ENCODE measurements at regions not wholly inside any gene's neighbourhood (a gene's known extent, or its start where the extent isn't known, plus 50 kb on each side); places are given as distances from the start of the nearest gene placed in this dataset.
"Not testable (repeated sequence)": the region's sequence is repeated elsewhere in the genome, so short reads cannot be mapped to it uniquely, and the experiment has no call there.

DNA sequence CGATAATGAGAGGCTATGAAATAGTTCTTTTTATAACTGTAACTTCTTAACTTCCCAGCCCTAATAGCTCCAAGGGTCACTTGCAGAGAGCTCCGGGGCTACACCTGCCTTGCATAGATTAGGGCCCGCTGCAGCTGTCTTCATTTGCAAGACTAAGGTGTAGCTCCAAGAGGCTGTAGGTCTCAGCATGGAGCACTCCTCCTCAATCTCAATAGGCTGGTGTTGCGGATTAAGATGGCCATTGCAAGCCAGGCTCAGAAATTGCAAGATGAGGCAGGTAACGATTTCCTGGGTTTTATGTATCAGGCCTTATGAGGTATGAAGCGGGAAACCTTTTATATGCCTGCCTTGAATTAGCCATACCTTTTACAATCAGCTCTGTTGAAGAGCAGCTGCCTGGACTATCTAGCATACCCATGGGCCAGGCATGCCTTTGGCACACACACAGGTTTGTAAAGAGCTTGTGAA lies 185.7 kb downstream of the TM9SF2 start:
- WGBS (ENCODE audit: insufficient coverage) = 98% methylated on average over 4 of the region's 6 CpGs
- CTCF ChIA-PET = interaction anchor here (1.2 kb wide), 1 partner anchor 31 kb away, joined by 3 read pairs; no protein-coding TSS in a partner anchor
- Histone ChIP-seq H3K4me3 (ENCODE audit: control insufficient read depth in 1 of 7, extremely low read depth in 1 of 7, insufficient read depth in 4 of 7, low read depth in 2 of 7, low read length in 6 of 7) (no peak overlapping the region), H3K27me3 (replicated peaks in 2 of 5; ENCODE audit: control insufficient read depth in 4 of 5, insufficient read depth in 5 of 5, low read length in 4 of 5) (no peaks in the 10 kb centered on the region), H3K4me1 (ENCODE audit: control extremely low read depth in 1 of 4, control insufficient read depth in 4 of 4, insufficient read depth in 4 of 4, low read length in 3 of 4) (no peaks in the 10 kb centered on the region), H3K36me3 (ENCODE audit: control insufficient read depth in 4 of 4, insufficient read depth in 4 of 4, low read length in 3 of 4) (no peaks in the 10 kb centered on the region), H3K27ac (ENCODE audit: insufficient read depth in 1 of 2, low read depth in 1 of 2, low read length in 2 of 2, poor library complexity in 1 of 2, severe bottlenecking in 2 of 2) (no peak overlapping the region), H3K9me3 (ENCODE audit: control extremely low read depth in 1 of 5, control insufficient read depth in 4 of 5, insufficient read depth in 2 of 5, low read depth in 1 of 5, low read length in 4 of 5) (no peaks in the 10 kb centered on the region)
- POLR2A ChIA-PET = no interaction called here
- DNase-seq = no peak

DNA sequence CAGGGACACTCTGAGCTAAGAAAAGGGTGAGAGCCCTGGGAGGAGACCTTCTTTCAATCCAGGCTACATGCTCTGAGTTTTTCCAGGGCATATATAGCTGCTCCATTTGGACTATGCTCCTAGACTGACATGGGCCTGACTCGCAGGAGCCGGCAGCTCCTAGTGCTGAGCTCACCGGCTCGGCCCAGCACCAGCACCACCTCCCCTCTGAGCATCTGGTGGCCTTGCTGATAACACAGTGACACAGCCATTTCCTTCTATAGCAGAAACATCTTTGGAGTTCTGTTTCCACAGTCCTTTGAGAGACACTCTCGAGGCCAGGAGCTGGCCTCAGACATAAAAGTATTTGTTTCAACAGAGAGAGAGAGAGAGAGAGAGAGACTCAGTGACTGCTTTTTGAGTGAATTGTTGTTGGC lies 184.9 kb downstream of the TM9SF2 start:
- DNase-seq = peak in 2 of 3 donors; percentile 8 to 31
- Histone ChIP-seq H3K27me3 (replicated peaks in 2 of 5; ENCODE audit: control insufficient read depth in 4 of 5, insufficient read depth in 5 of 5, low read length in 4 of 5) (no peaks in the 10 kb centered on the region), H3K27ac (ENCODE audit: insufficient read depth in 1 of 2, low read depth in 1 of 2, low read length in 2 of 2, poor library complexity in 1 of 2, severe bottlenecking in 2 of 2) (no peak overlapping the region), H3K4me3 (ENCODE audit: control insufficient read depth in 1 of 7, extremely low read depth in 1 of 7, insufficient read depth in 4 of 7, low read depth in 2 of 7, low read length in 6 of 7) (no peak overlapping the region), H3K9me3 (ENCODE audit: control extremely low read depth in 1 of 5, control insufficient read depth in 4 of 5, insufficient read depth in 2 of 5, low read depth in 1 of 5, low read length in 4 of 5) (no peaks in the 10 kb centered on the region), H3K36me3 (ENCODE audit: control insufficient read depth in 4 of 4, insufficient read depth in 4 of 4, low read length in 3 of 4) (no peaks in the 10 kb centered on the region), H3K4me1 (ENCODE audit: control extremely low read depth in 1 of 4, control insufficient read depth in 4 of 4, insufficient read depth in 4 of 4, low read length in 3 of 4) (no peaks in the 10 kb centered on the region)
- 83% methylated on average over 4 of the region's 5 CpGs for WGBS (ENCODE audit: insufficient coverage)
- ChIA-PET POLR2A (no interaction called here), CTCF (interaction anchor here (0.7 to 1.2 kb wide), 3 partner anchors 24 to 807 kb away, joined by 3 to 4 read pairs (median 3); no protein-coding TSS in a partner anchor)

DNA sequence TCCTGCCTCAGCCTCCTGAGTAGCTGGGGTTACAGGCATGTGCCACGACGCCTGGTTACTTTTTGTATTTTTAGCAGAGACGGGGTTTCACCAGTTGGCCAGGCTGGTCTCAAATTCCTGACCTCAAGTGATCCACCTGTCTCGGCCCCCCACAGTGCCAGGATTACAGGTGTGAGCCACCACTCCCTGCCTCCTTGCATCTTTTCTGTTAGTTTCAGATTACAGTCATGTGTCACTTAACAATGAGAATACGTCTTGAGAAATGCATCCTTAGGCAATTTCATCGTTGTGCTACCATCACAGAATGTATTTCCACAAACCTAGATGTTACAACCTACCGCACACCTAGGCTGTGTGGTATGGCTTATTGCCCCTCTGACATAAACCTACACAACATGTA lies 180.4 kb downstream of the TM9SF2 start:
- ChIA-PET CTCF (no interaction called here), POLR2A (no interaction called here)
- Histone ChIP-seq H3K27ac (ENCODE audit: insufficient read depth in 1 of 2, low read depth in 1 of 2, low read length in 2 of 2, poor library complexity in 1 of 2, severe bottlenecking in 2 of 2) (no peak overlapping the region), H3K27me3 (replicated peaks in 2 of 5; ENCODE audit: control insufficient read depth in 4 of 5, insufficient read depth in 5 of 5, low read length in 4 of 5) (no peaks in the 10 kb centered on the region), H3K36me3 (ENCODE audit: control insufficient read depth in 4 of 4, insufficient read depth in 4 of 4, low read length in 3 of 4) (no peaks in the 10 kb centered on the region), H3K4me3 (ENCODE audit: control insufficient read depth in 1 of 7, extremely low read depth in 1 of 7, insufficient read depth in 4 of 7, low read depth in 2 of 7, low read length in 6 of 7) (no peak overlapping the region), H3K9me3 (ENCODE audit: control extremely low read depth in 1 of 5, control insufficient read depth in 4 of 5, insufficient read depth in 2 of 5, low read depth in 1 of 5, low read length in 4 of 5) (no peaks in the 10 kb centered on the region), H3K4me1 (ENCODE audit: control extremely low read depth in 1 of 4, control insufficient read depth in 4 of 4, insufficient read depth in 4 of 4, low read length in 3 of 4) (no peaks in the 10 kb centered on the region)
- WGBS (ENCODE audit: insufficient coverage) = 100% methylated on average over 5 of the region's 7 CpGs
- no peak for DNase-seq

DNA sequence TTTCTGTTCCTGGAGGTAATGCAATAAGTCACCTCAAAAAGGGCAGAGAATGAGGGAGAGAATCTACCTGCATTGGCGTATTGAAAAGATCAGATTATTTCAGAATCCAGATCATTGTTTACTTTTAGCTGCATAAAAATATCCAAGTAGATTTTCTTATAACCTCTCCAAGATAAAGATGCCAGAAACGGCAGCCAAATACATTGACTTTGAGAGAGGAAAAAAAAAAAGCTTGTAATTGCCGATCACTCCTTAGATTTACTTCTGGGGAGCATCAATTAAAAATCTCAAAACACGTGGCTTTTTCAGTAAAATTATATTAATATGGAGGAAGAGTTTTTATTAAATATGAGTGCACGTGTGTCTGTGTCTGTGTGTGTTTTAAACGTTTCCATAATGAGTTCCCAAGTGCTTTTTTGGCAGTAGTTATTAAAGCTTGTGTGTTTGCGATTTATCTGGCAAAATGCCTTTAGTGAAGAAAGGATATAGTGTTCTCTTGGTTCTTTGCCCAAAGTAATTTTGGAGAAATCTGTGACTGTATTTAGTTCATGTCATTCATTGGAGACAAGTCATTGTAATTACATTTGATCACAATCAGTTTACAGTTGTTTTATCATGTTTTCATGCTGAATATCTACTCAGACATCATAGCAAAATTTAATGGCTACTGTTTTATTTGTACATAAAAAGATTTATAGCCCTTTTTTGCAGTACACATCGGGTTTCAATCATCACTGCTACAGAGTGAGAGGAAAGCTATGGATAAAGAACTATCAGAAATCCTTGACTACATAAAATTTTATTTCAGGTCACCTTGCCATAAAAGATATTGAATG lies 176.1 kb downstream of the TM9SF2 start:
- no peaks in the 10 kb centered on the region for H3K4me1 ChIP-seq (ENCODE audit: control extremely low read depth in 1 of 4, control insufficient read depth in 4 of 4, insufficient read depth in 4 of 4, low read length in 3 of 4)
- no peaks in the 10 kb centered on the region for H3K27me3 ChIP-seq (replicated peaks in 2 of 5; ENCODE audit: control insufficient read depth in 4 of 5, insufficient read depth in 5 of 5, low read length in 4 of 5)
- no peak overlapping the region for H3K4me3 ChIP-seq (ENCODE audit: control insufficient read depth in 1 of 7, extremely low read depth in 1 of 7, insufficient read depth in 4 of 7, low read depth in 2 of 7, low read length in 6 of 7)
- no peak overlapping the region for H3K27ac ChIP-seq (ENCODE audit: insufficient read depth in 1 of 2, low read depth in 1 of 2, low read length in 2 of 2, poor library complexity in 1 of 2, severe bottlenecking in 2 of 2)
- ChIA-PET CTCF (no interaction called here), POLR2A (interaction anchor here (0.5 kb wide), 1 partner anchor 822 kb away, joined by 4 read pairs; no protein-coding TSS in a partner anchor)
- H3K9me3 ChIP-seq (ENCODE audit: control extremely low read depth in 1 of 5, control insufficient read depth in 4 of 5, insufficient read depth in 2 of 5, low read depth in 1 of 5, low read length in 4 of 5) = no peaks in the 10 kb centered on the region
- H3K36me3 ChIP-seq (ENCODE audit: control insufficient read depth in 4 of 4, insufficient read depth in 4 of 4, low read length in 3 of 4) = no peaks in the 10 kb centered on the region
- 94% methylated on average over 3 of the region's 8 CpGs for WGBS (ENCODE audit: insufficient coverage)
- DNase-seq = no peak

DNA sequence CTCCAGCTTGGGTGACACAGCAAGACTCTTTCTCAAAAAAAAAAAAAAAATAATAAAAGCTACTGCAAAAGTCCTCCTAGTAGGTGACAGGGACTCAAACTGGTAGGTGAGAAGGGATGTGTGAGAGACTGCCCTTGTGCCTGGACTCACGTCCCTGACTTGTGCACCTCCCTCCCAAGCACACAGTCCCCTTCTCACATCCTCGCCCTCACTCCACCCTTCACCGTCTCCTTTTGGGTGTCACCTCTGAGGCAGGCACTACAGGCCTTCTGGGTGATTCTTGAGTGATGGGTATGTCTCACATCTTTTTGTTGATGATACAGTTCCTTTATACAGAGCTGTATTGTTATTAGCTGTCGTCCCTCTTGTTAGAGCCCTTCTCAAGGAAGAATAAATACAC lies 170.5 kb downstream of the TM9SF2 start:
- DNase-seq = no peak
- Histone ChIP-seq H3K36me3 (ENCODE audit: control insufficient read depth in 4 of 4, insufficient read depth in 4 of 4, low read length in 3 of 4) (no peaks in the 10 kb centered on the region), H3K4me3 (ENCODE audit: control insufficient read depth in 1 of 7, extremely low read depth in 1 of 7, insufficient read depth in 4 of 7, low read depth in 2 of 7, low read length in 6 of 7) (no peak overlapping the region), H3K27ac (ENCODE audit: insufficient read depth in 1 of 2, low read depth in 1 of 2, low read length in 2 of 2, poor library complexity in 1 of 2, severe bottlenecking in 2 of 2) (no peak overlapping the region), H3K4me1 (ENCODE audit: control extremely low read depth in 1 of 4, control insufficient read depth in 4 of 4, insufficient read depth in 4 of 4, low read length in 3 of 4) (no peaks in the 10 kb centered on the region), H3K27me3 (replicated peaks in 2 of 5; ENCODE audit: control insufficient read depth in 4 of 5, insufficient read depth in 5 of 5, low read length in 4 of 5) (no peaks in the 10 kb centered on the region), H3K9me3 (ENCODE audit: control extremely low read depth in 1 of 5, control insufficient read depth in 4 of 5, insufficient read depth in 2 of 5, low read depth in 1 of 5, low read length in 4 of 5) (no peaks in the 10 kb centered on the region)
- CTCF ChIA-PET = interaction anchor here (2.9 kb wide), 1 partner anchor 15 kb away, joined by 11 read pairs; no protein-coding TSS in a partner anchor
- POLR2A ChIA-PET = no interaction called here
- 100% methylated on average over 1 of the region's 4 CpGs for WGBS (ENCODE audit: insufficient coverage)

DNA sequence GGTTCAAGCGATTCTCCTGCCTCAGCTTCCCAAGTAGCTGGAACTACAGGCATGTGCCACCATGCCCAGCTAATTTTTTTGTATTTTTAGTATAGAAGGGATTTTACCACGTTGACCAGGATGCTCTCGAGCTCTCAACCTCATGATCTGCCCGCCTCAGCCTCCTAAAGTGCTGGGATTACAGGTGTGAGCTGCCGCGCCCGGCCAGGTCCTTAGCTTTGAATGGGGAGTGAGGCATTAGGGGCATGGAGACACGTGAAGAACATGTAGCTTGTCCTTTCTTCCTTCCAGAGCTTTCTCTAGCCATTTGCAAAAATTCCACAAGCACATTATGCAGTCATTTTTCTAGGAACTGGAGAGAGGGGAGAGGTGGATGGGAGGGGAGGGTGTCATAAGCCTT lies 167.8 kb downstream of the TM9SF2 start:
- H3K27ac ChIP-seq (ENCODE audit: insufficient read depth in 1 of 2, low read depth in 1 of 2, low read length in 2 of 2, poor library complexity in 1 of 2, severe bottlenecking in 2 of 2); H3K36me3 ChIP-seq (ENCODE audit: control insufficient read depth in 4 of 4, insufficient read depth in 4 of 4, low read length in 3 of 4); H3K27me3 ChIP-seq (replicated peaks in 2 of 5; ENCODE audit: control insufficient read depth in 4 of 5, insufficient read depth in 5 of 5, low read length in 4 of 5); POLR2A ChIA-PET; H3K9me3 ChIP-seq (ENCODE audit: control extremely low read depth in 1 of 5, control insufficient read depth in 4 of 5, insufficient read depth in 2 of 5, low read depth in 1 of 5, low read length in 4 of 5); H3K4me3 ChIP-seq (ENCODE audit: control insufficient read depth in 1 of 7, extremely low read depth in 1 of 7, insufficient read depth in 4 of 7, low read depth in 2 of 7, low read length in 6 of 7); DNase-seq; H3K4me1 ChIP-seq (ENCODE audit: control extremely low read depth in 1 of 4, control insufficient read depth in 4 of 4, insufficient read depth in 4 of 4, low read length in 3 of 4): not testable (repeated sequence)
- 80% methylated on average over 3 of the region's 8 CpGs for WGBS (ENCODE audit: insufficient coverage)
- CTCF ChIA-PET = interaction anchor here (0.7 to 2.9 kb wide), 3 partner anchors 13 to 243 kb away, joined by 3 to 11 read pairs (median 3); no protein-coding TSS in a partner anchor

DNA sequence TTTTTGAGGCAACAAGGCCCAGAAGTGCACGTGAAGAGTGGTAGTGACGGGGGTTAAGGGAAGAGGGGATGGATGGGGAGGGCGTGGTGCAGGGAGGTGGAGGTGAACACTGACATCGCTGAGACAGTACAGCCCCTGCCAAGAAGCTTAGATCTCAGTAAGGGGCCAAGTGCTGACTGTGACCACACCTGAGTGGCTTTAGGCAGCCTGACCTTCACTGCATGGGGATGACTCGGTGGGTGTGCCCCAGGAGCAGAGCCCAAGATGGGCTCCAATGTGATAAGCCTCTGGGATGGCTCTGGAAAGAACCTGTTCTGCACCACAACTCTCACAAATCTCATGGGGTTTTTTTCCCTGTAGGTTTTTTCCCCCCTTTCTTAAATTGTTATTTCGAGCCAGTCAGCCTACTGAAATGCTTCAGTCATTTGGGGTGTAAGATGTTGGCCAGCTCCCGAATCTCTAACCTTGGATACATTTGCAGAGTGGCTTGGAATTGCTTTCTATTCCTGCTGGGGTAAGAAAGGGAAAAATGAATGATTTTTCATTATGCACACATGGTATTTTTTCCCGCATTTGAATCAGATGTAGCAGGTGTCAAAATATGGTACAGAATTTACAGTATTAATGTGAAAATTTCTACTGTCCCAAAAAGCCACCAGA lies 165.0 kb downstream of the TM9SF2 start:
- DNase-seq = no peak
- Histone ChIP-seq H3K9me3 (ENCODE audit: control extremely low read depth in 1 of 5, control insufficient read depth in 4 of 5, insufficient read depth in 2 of 5, low read depth in 1 of 5, low read length in 4 of 5) (no peaks in the 10 kb centered on the region), H3K27ac (ENCODE audit: insufficient read depth in 1 of 2, low read depth in 1 of 2, low read length in 2 of 2, poor library complexity in 1 of 2, severe bottlenecking in 2 of 2) (no peak overlapping the region), H3K4me1 (ENCODE audit: control extremely low read depth in 1 of 4, control insufficient read depth in 4 of 4, insufficient read depth in 4 of 4, low read length in 3 of 4) (no peaks in the 10 kb centered on the region), H3K4me3 (ENCODE audit: control insufficient read depth in 1 of 7, extremely low read depth in 1 of 7, insufficient read depth in 4 of 7, low read depth in 2 of 7, low read length in 6 of 7) (no peak overlapping the region), H3K27me3 (replicated peaks in 2 of 5; ENCODE audit: control insufficient read depth in 4 of 5, insufficient read depth in 5 of 5, low read length in 4 of 5) (peaks cover 0 to 12% (median 5%) of the 10 kb centered on the region in 5 experiments), H3K36me3 (ENCODE audit: control insufficient read depth in 4 of 4, insufficient read depth in 4 of 4, low read length in 3 of 4) (no peaks in the 10 kb centered on the region)
- ChIA-PET POLR2A (no interaction called here), CTCF (no interaction called here)
- WGBS (ENCODE audit: insufficient coverage) = 100% methylated on average over 6 of the region's 8 CpGs

Data from common myeloid progenitor, CD34-positive (primary cell).